T-helper 2 cell treated with Interferon-gamma antibody and Interleukin-4, amounts not matched to agents 5 μg/mL and 100 μg/mL, for 36 hours (primary cell): ENCODE measurements at regions not wholly inside any gene's neighbourhood (a gene's known extent, or its start where the extent isn't known, plus 50 kb on each side); places are given as distances from the start of the nearest gene placed in this dataset.
"Not testable (repeated sequence)": the region's sequence is repeated elsewhere in the genome, so short reads cannot be mapped to it uniquely, and the experiment has no call there.

Source experiments
- DNase-seq: peaks from one replicate; pipeline ENCODE4 v3.0.0; 2021; ENCODE audit warnings: low spot score
- H3K27ac Mint-ChIP-seq: one replicate; pipeline ENCODE4 v1.8.0; 2021; ENCODE audit warnings: mild to moderate bottlenecking, mixed read lengths
- H3K27me3 Mint-ChIP-seq: one replicate; pipeline ENCODE4 v1.8.0; 2021; ENCODE audit warnings: low read depth, mixed read lengths
- H3K36me3 Mint-ChIP-seq: one replicate; pipeline ENCODE4 v1.8.0; 2021; ENCODE audit warnings: low read depth, mixed read lengths
- H3K4me1 Mint-ChIP-seq: one replicate; pipeline ENCODE4 v1.8.0; 2021; ENCODE audit warnings: low read depth, mixed read lengths
- H3K4me3 Mint-ChIP-seq: one replicate; pipeline ENCODE4 v1.8.0; 2022; ENCODE audit warnings: mild to moderate bottlenecking, moderate library complexity, mixed read lengths
- H3K9me3 Mint-ChIP-seq: one replicate; pipeline ENCODE4 v1.8.0; 2021; ENCODE audit warnings: mixed read lengths

GRCh38 chr4:132124624-132124974, 1024.5 kb upstream of the PCDH10 start:
- no peak for DNase-seq
- H3K9me3 Mint-ChIP-seq, result peaks cover 8% of the 10 kb centered on the region
- H3K36me3 Mint-ChIP-seq, result no peaks in the 10 kb centered on the region
- H3K4me3 Mint-ChIP-seq, result no peak overlapping the region
- H3K4me1 Mint-ChIP-seq, result peaks cover 1% of the 10 kb centered on the region
- H3K27me3 Mint-ChIP-seq, result no peaks in the 10 kb centered on the region
- no peak overlapping the region for H3K27ac Mint-ChIP-seq

DNA sequence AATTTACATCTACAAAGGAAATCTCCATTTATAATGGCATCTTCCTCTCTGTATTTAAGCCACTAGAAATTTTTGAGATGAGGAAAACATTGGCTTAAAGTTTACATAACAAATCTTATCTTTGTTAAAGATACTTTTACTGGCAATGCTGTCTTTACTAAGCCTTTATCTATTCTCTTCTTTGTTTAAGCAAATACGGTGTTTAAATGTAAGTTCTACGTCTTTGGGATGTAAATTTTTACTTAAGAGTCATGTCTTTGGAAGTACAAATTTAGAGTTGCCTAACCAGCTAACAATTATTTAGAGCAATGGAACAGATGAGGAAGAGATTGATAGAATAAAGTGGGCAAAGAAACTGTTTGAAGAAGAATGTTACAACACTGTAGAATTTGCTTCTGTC, 1024.0 kb upstream of the PCDH10 start:
- Mint-ChIP-seq H3K9me3 (peaks cover 8% of the 10 kb centered on the region), H3K4me3 (no peak overlapping the region), H3K36me3 (no peaks in the 10 kb centered on the region), H3K27me3 (no peaks in the 10 kb centered on the region), H3K4me1 (peaks cover 1% of the 10 kb centered on the region), H3K27ac (no peak overlapping the region)
- no peak for DNase-seq

GRCh38 chr4:132132433-132132832, 1016.7 kb upstream of the PCDH10 start:
- no peak for DNase-seq
- Mint-ChIP-seq H3K27ac (no peak overlapping the region), H3K9me3 (no peaks in the 10 kb centered on the region), H3K27me3 (no peaks in the 10 kb centered on the region), H3K4me3 (no peak overlapping the region), H3K4me1 (no peaks in the 10 kb centered on the region), H3K36me3 (no peaks in the 10 kb centered on the region)

- H3K9me3 Mint-ChIP-seq, result peaks cover 20% of the 10 kb centered on the region
- no peaks in the 10 kb centered on the region for H3K27me3 Mint-ChIP-seq
- H3K36me3 Mint-ChIP-seq, result no peaks in the 10 kb centered on the region
- H3K27ac Mint-ChIP-seq, result no peak overlapping the region
- DNase-seq, result no peak
- no peak overlapping the region for H3K4me3 Mint-ChIP-seq
- no peaks in the 10 kb centered on the region for H3K4me1 Mint-ChIP-seq
These were observed 979.4 kb upstream of the PCDH10 start for GRCh38 chr4:132169660-132170059.

DNA sequence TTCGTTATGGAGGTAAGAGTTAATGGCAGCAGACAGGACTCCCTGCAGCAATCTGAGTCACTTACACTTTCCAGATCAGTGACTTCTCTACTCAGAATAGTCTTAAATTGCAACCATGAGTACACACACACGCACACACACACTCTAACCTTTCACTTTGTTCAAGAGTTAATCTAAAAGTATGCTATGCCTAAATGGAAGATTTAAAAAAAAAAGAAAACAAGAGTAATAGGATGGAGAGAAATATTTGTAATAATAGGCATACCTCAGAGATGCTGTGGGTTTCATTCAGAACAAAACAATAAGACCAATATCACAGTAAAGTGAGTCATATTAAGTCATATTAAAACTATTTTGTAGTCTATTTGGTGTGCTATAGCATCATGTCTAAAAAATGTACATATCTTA, 969.1 kb upstream of the PCDH10 start:
- H3K36me3 Mint-ChIP-seq, result no peaks in the 10 kb centered on the region
- H3K27me3 Mint-ChIP-seq, result no peaks in the 10 kb centered on the region
- DNase-seq, result no peak
- no peaks in the 10 kb centered on the region for H3K9me3 Mint-ChIP-seq
- H3K4me1 Mint-ChIP-seq, result no peaks in the 10 kb centered on the region
- H3K4me3 Mint-ChIP-seq, result no peak overlapping the region
- no peak overlapping the region for H3K27ac Mint-ChIP-seq

DNA sequence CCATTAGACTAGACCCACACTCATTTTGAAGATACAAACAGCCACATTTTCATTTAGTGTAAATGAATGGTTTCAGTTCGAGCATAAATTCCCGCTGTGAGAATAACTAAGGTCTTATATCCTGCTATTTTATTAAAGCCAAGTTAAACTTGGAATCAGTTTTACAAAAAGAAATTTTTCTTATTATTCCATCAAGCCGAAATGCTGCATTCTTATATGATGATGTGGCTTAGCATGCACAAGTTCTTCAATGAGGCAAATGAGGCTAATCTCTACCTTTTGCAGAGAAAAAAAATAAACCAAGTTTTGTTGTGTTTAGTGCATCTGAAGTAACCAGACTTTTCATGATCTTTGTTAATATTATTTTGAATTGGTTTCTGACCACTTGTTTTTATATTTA, 953.9 kb upstream of the PCDH10 start:
- no peak overlapping the region for H3K27ac Mint-ChIP-seq
- no peak overlapping the region for H3K4me3 Mint-ChIP-seq
- H3K27me3 Mint-ChIP-seq, result no peaks in the 10 kb centered on the region
- DNase-seq, result no peak
- no peaks in the 10 kb centered on the region for H3K4me1 Mint-ChIP-seq
- no peaks in the 10 kb centered on the region for H3K9me3 Mint-ChIP-seq
- no peaks in the 10 kb centered on the region for H3K36me3 Mint-ChIP-seq

- no peaks in the 10 kb centered on the region for H3K9me3 Mint-ChIP-seq
- H3K4me3 Mint-ChIP-seq, result no peak overlapping the region
- H3K36me3 Mint-ChIP-seq, result no peaks in the 10 kb centered on the region
- no peak overlapping the region for H3K27ac Mint-ChIP-seq
- H3K4me1 Mint-ChIP-seq, result no peaks in the 10 kb centered on the region
- no peaks in the 10 kb centered on the region for H3K27me3 Mint-ChIP-seq
- no peak for DNase-seq
These were observed 945.5 kb upstream of the PCDH10 start for GRCh38 chr4:132203618-132204017.

DNA sequence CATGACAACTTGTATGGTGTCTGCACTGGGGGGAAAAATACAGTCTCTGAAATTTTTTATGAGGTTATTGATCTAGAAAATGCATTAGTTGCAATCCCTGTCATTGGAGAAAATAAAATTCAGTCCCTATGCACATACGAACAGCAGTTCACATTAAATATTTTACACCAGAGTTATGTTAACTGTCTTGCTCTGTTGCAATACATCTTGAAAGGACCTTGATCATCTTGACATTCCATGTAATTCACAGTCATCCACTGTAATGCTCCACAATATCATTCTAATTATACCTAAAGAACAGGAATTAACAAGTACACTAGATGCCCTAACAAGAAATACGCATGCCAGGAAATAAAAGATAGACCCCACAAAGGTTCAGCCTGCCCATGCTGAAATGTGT, 934.6 kb upstream of the PCDH10 start:
- Mint-ChIP-seq H3K27me3 (no peaks in the 10 kb centered on the region), H3K27ac (no peak overlapping the region), H3K36me3 (no peaks in the 10 kb centered on the region), H3K4me3 (no peak overlapping the region), H3K9me3 (no peaks in the 10 kb centered on the region), H3K4me1 (no peaks in the 10 kb centered on the region)
- DNase-seq, result no peak

DNA sequence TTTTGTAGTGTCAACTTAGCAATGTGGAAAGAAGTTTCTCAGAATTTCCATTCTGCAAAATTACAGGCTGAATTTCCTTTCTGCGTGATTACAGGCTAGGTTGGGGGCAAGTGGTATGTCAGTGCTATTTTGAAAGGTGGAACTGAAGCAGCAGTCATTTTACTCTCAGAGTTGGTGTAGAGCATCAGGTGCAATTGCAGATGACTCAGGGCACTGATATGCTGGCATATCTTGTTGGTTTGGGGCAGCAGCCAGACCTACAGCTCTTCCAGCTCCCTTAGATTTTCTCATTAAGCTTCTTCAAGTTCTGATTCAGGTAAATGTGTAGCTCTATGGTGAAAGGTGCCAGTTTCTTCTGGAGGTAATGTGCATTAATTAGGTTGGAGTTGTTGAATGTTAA, 930.7 kb upstream of the PCDH10 start:
- H3K27ac Mint-ChIP-seq, result no peak overlapping the region
- H3K36me3 Mint-ChIP-seq, result no peaks in the 10 kb centered on the region
- no peaks in the 10 kb centered on the region for H3K4me1 Mint-ChIP-seq
- H3K4me3 Mint-ChIP-seq, result no peak overlapping the region
- no peaks in the 10 kb centered on the region for H3K27me3 Mint-ChIP-seq
- no peak for DNase-seq
- H3K9me3 Mint-ChIP-seq, result peaks cover 4% of the 10 kb centered on the region

DNA sequence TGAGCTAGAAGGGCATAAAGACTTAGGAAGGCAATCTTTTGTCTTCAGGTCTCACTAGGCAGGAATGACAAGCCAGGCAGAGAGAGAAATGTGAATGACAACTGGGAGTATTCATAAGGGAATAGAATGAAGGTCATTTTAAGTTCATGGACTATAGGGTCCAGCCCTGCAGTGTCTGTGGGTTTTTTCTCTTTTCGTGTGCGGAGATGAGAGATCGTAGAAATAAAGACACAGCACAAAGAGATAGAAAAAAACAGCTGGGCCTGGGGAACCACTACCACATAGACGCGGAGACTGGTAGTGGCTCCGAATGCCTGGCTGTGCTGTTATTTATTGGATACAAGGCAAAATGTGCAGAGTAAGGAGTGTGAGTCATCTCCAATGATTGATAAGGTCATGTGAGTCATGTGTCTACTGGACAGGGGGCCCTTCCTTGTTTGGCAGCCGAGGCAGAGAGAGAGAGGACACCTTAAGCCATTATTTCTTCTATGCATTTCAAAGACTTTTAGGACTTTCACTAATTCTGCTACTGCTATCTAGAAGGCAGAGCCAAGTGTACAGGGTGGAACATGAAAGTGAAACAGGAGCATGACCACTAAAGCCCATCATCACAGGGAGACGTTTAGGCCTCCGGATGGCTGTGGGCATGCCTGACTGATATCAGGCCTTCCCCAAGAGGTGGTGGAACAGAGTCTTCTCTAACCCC, 921.8 kb upstream of the PCDH10 start:
- no peak for DNase-seq
- H3K9me3 Mint-ChIP-seq, result peaks cover 3% of the 10 kb centered on the region
- no peaks in the 10 kb centered on the region for H3K4me1 Mint-ChIP-seq
- H3K36me3 Mint-ChIP-seq, result no peaks in the 10 kb centered on the region
- no peaks in the 10 kb centered on the region for H3K27me3 Mint-ChIP-seq
- no peak overlapping the region for H3K27ac Mint-ChIP-seq
- no peak overlapping the region for H3K4me3 Mint-ChIP-seq

- H3K4me3 Mint-ChIP-seq, H3K9me3 Mint-ChIP-seq, H3K36me3 Mint-ChIP-seq, H3K27me3 Mint-ChIP-seq, H3K4me1 Mint-ChIP-seq, H3K27ac Mint-ChIP-seq: not testable (repeated sequence)
- DNase-seq, result peak; percentile 6
These were observed 921.3 kb upstream of the PCDH10 start for GRCh38 chr4:132227857-132228165.

DNA sequence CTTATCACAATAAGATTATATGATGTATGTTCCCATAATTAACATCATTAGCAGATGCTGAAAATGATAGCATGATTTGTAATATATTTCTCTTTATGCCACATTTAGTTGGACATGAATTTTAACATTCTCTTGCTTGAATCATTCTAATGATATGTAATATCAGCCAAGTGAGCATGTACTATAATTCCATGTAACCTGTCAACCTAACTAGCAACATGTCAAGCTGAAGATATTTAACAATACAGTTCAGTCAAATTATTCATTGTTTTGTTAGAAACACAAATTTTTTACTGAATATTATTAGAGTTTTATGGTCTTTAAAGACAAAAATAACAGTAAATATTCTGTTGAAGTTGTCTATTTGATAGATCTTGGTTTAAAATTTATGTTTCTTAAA, 920.4 kb upstream of the PCDH10 start:
- Mint-ChIP-seq H3K27me3 (no peaks in the 10 kb centered on the region), H3K27ac (no peak overlapping the region), H3K9me3 (peaks cover 3% of the 10 kb centered on the region), H3K4me1 (no peaks in the 10 kb centered on the region), H3K36me3 (no peaks in the 10 kb centered on the region), H3K4me3 (no peak overlapping the region)
- no peak for DNase-seq

- peaks cover 3% of the 10 kb centered on the region for H3K9me3 Mint-ChIP-seq
- no peaks in the 10 kb centered on the region for H3K27me3 Mint-ChIP-seq
- DNase-seq, result no peak
- no peak overlapping the region for H3K27ac Mint-ChIP-seq
- no peak overlapping the region for H3K4me3 Mint-ChIP-seq
- no peaks in the 10 kb centered on the region for H3K4me1 Mint-ChIP-seq
- H3K36me3 Mint-ChIP-seq, result no peaks in the 10 kb centered on the region
These were observed 919.1 kb upstream of the PCDH10 start for GRCh38 chr4:132230025-132230424.

DNA sequence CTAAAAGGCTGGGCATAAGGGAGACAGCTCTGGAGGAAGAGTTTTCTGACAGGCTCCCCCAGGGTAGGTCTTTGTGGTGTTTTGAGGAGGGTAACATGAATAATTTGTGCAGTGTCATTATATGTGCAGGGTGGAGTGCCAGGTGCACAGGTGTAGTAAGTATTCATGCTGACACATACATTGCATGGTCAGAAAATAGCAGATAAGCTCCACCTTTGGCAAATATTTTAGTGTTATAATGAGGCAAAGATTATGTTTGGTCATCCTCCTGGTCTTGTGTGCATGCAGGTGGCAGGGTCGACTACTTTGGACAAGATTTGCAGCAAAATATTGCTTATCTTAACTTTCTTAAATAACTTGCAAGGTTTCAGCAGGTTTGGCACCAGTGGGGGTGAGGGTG, 910.4 kb upstream of the PCDH10 start:
- Mint-ChIP-seq H3K27me3 (no peaks in the 10 kb centered on the region), H3K4me1 (no peaks in the 10 kb centered on the region), H3K4me3 (no peak overlapping the region), H3K27ac (no peak overlapping the region), H3K9me3 (no peaks in the 10 kb centered on the region), H3K36me3 (no peaks in the 10 kb centered on the region)
- no peak for DNase-seq

- Mint-ChIP-seq H3K27ac (no peak overlapping the region), H3K9me3 (no peaks in the 10 kb centered on the region), H3K4me1 (no peaks in the 10 kb centered on the region), H3K4me3 (no peak overlapping the region), H3K36me3 (no peaks in the 10 kb centered on the region), H3K27me3 (no peaks in the 10 kb centered on the region)
- DNase-seq, result no peak
These were observed 909.0 kb upstream of the PCDH10 start for GRCh38 chr4:132240081-132240480.
